ENCODE measurements at regions not wholly inside any gene's neighbourhood (a gene's known extent, or its start where the extent isn't known, plus 50 kb on each side); places are given as distances from the start of the nearest gene placed in this dataset.

- POLR2A ChIA-PET = no interaction called here
- no TSS peak for BruUV-seq (replicated peaks)
- H3K4me2 ChIP-seq (ENCODE audit: insufficient read depth, low read length) = no peak overlapping the region
Observed at GRCh38 chr12:87047691-87048090, 791.5 kb upstream of the MGAT4C start.

GRCh38 chr12:87039536-87039935 is 783.3 kb upstream of the MGAT4C start:
- TF ChIP-seq GATA2 (IDR thresholded peaks at IDR 0.05; ENCODE audit: insufficient read depth, insufficient read length, low read depth, low read length) (no peak), FOS (IDR thresholded peaks at IDR 0.05; ENCODE audit: borderline replicate concordance, insufficient read depth, low read length) (no peak), MAX (IDR thresholded peaks at IDR 0.05; ENCODE audit: insufficient read depth, insufficient read length) (no peak), EZH2 (IDR thresholded peaks at IDR 0.05; ENCODE audit: borderline replicate concordance, low read depth, low read length, severe bottlenecking) (no peak), POLR2AphosphoS5 (IDR thresholded peaks at IDR 0.05; ENCODE audit: insufficient read depth, low read depth, low read length) (no peak), CTCF (IDR thresholded peaks at IDR 0.05; ENCODE audit: extremely low read depth in 1 of 2, insufficient read depth in 1 of 2, low read depth in 1 of 2, low read length in 2 of 2) (no peak), POLR2A (IDR thresholded peaks at IDR 0.05; ENCODE audit: low read depth, low read length) (no peak)
- no peaks in the 10 kb centered on the region for H3K9me1 ChIP-seq (replicated peaks; ENCODE audit: control insufficient read depth, extremely low read depth, insufficient read depth, low read length)
- dilution Hi-C loops (cut with MboI; ENCODE audit: extremely low pct_ligation_motif_present, low sequenced_read_pairs) (no loop called here), intact Hi-C loops (cut with micrococcal nuclease) (no loop called here)
- no TSS peak for BruUV-seq (replicated peaks)
- H4K20me1 ChIP-seq (replicated peaks; ENCODE audit: control insufficient read depth, extremely low read depth, insufficient read depth, low read length) = no peaks in the 10 kb centered on the region
- H3K79me2 ChIP-seq (ENCODE audit: control insufficient read depth, insufficient read depth, low read length) = no peaks in the 10 kb centered on the region
- no peaks in the 10 kb centered on the region for H3K4me1 ChIP-seq (ENCODE audit: control insufficient read depth, extremely low read depth, insufficient read depth, low read length)
- H3K9me3 ChIP-seq (replicated peaks; ENCODE audit: control insufficient read depth, insufficient read depth, low read length) = no peaks in the 10 kb centered on the region
- H3K27ac ChIP-seq (ENCODE audit: insufficient read depth, low read depth, low read length) = no peak overlapping the region
- H3K4me2 ChIP-seq (ENCODE audit: insufficient read depth, low read length) = no peak overlapping the region
- no peak overlapping the region for H2AFZ ChIP-seq (ENCODE audit: low read depth, low read length)
- FAIRE-seq (no peak), DNase-seq (ENCODE audit: low read depth, low spot score) (no peak)
- ChIA-PET POLR2A (no interaction called here), CTCF (no interaction called here)
- H3K36me3 ChIP-seq (ENCODE audit: control insufficient read depth in 2 of 2, extremely low read depth in 1 of 2, insufficient read depth in 2 of 2, low read length in 2 of 2) = no peaks in the 10 kb centered on the region
- no peaks in the 10 kb centered on the region for H3K27me3 ChIP-seq (ENCODE audit: control insufficient read depth in 2 of 2, insufficient read depth in 2 of 2, low read length in 2 of 2)
- H3K9ac ChIP-seq (replicated peaks; ENCODE audit: extremely low read depth, insufficient read depth, low read length) = no peak overlapping the region
- no peak overlapping the region for H3K4me3 ChIP-seq (replicated peaks in 1 of 3; ENCODE audit: insufficient read depth in 1 of 3, low read depth in 1 of 3, low read length in 3 of 3)

More at GRCh38 chr12:87047691-87048090, 791.5 kb upstream of the MGAT4C start:
- no peak for TF ChIP-seq POLR2A (IDR thresholded peaks at IDR 0.05; ENCODE audit: low read depth, low read length)
- Histone ChIP-seq H3K9ac (replicated peaks; ENCODE audit: extremely low read depth, insufficient read depth, low read length) (no peak overlapping the region), H3K27ac (ENCODE audit: insufficient read depth, low read depth, low read length) (no peak overlapping the region), H3K79me2 (ENCODE audit: control insufficient read depth, insufficient read depth, low read length) (no peaks in the 10 kb centered on the region), H2AFZ (ENCODE audit: low read depth, low read length) (no peak overlapping the region), H3K4me1 (ENCODE audit: control insufficient read depth, extremely low read depth, insufficient read depth, low read length) (no peaks in the 10 kb centered on the region), H3K27me3 (ENCODE audit: control insufficient read depth in 2 of 2, insufficient read depth in 2 of 2, low read length in 2 of 2) (no peaks in the 10 kb centered on the region), H3K36me3 (ENCODE audit: control insufficient read depth in 2 of 2, extremely low read depth in 1 of 2, insufficient read depth in 2 of 2, low read length in 2 of 2) (no peaks in the 10 kb centered on the region), H4K20me1 (replicated peaks; ENCODE audit: control insufficient read depth, extremely low read depth, insufficient read depth, low read length) (no peaks in the 10 kb centered on the region), H3K4me3 (replicated peaks in 1 of 3; ENCODE audit: insufficient read depth in 1 of 3, low read depth in 1 of 3, low read length in 3 of 3) (no peak overlapping the region), H3K9me1 (replicated peaks; ENCODE audit: control insufficient read depth, extremely low read depth, insufficient read depth, low read length) (no peaks in the 10 kb centered on the region), H3K9me3 (replicated peaks; ENCODE audit: control insufficient read depth, insufficient read depth, low read length) (no peaks in the 10 kb centered on the region)
- intact Hi-C loops (cut with micrococcal nuclease) = no loop called here
- CTCF ChIA-PET = no interaction called here
- dilution Hi-C loops (cut with MboI; ENCODE audit: extremely low pct_ligation_motif_present, low sequenced_read_pairs) = no loop called here
- no peak for FAIRE-seq
- no peak for DNase-seq (ENCODE audit: low read depth, low spot score)

Data from endothelial cell of umbilical vein (primary cell).